ENCODE measurements at regions not wholly inside any gene's neighbourhood (a gene's known extent, or its start where the extent isn't known, plus 50 kb on each side); places are given as distances from the start of the nearest gene placed in this dataset.
"Not testable (repeated sequence)": the region's sequence is repeated elsewhere in the genome, so short reads cannot be mapped to it uniquely, and the experiment has no call there.

DNA sequence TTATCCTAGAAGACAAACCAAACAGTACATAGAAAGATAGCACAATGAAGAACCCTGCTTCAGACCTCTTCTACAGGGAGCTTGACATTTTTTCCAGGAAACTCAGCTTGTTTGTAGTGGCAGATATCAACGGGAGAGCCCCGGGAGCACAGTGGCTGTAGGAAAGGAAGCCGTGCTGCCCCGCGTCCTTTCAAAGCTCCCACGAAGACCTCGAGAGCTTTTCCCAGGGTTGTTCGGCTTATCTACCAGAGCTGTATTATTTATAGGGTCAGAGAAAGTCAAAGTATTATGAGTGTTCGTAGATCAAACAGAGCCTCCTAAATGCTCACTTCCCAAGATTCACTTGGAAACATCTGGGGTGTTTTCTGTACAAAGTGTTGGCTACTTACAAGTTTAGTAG lies 167.1 kb upstream of the COPS8 start:
- Histone ChIP-seq H3K27me3 (no peaks in the 10 kb centered on the region), H3K4me3 (no peak overlapping the region), H3K9me3 (no peaks in the 10 kb centered on the region), H3K27ac (no peak overlapping the region), H3K4me1 (no peaks in the 10 kb centered on the region), H3K36me3 (no peaks in the 10 kb centered on the region)
- DNase-seq (no peak), ATAC-seq (no peak)
- TF ChIP-seq, protein P1, sequence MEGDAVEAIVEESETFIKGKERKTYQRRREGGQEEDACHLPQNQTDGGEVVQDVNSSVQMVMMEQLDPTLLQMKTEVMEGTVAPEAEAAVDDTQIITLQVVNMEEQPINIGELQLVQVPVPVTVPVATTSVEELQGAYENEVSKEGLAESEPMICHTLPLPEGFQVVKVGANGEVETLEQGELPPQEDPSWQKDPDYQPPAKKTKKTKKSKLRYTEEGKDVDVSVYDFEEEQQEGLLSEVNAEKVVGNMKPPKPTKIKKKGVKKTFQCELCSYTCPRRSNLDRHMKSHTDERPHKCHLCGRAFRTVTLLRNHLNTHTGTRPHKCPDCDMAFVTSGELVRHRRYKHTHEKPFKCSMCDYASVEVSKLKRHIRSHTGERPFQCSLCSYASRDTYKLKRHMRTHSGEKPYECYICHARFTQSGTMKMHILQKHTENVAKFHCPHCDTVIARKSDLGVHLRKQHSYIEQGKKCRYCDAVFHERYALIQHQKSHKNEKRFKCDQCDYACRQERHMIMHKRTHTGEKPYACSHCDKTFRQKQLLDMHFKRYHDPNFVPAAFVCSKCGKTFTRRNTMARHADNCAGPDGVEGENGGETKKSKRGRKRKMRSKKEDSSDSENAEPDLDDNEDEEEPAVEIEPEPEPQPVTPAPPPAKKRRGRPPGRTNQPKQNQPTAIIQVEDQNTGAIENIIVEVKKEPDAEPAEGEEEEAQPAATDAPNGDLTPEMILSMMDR (IDR thresholded peaks at IDR 0.05): no peak
- intact Hi-C loops (cut with DNase I): no loop called here

DNA sequence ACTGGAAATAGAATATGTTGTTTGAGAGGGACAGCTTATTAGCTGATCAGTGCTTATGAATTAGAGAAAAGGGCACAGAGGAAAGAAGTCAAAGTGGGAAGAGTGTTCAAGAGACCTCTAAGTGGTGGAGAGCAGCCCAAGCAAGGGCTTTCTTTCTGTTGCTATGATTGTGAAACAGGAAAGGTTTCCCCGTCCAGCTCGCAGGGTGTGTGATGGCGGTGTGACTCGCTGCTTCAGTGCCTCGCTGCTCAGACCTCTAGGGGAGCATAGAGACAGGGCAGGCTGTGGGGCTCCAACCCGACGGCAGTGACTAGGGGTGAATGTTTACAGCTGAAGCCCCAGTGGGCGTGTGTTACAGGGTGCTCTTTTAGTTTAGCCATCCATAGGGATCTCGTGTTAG lies 166.5 kb upstream of the COPS8 start:
- H3K9me3 ChIP-seq: no peaks in the 10 kb centered on the region
- TF ChIP-seq, protein P1 (IDR thresholded peaks at IDR 0.05): no peak
- ATAC-seq: peak; percentile 59
- no peaks in the 10 kb centered on the region for H3K27me3 ChIP-seq
- intact Hi-C loops (cut with DNase I): no loop called here
- no peaks in the 10 kb centered on the region for H3K36me3 ChIP-seq
- no peak for DNase-seq
- H3K4me1 ChIP-seq: no peaks in the 10 kb centered on the region
- H3K27ac ChIP-seq: no peak overlapping the region
- no peak overlapping the region for H3K4me3 ChIP-seq

- H3K36me3 ChIP-seq; H3K4me3 ChIP-seq; H3K27ac ChIP-seq; H3K27me3 ChIP-seq; H3K9me3 ChIP-seq; intact Hi-C loops (cut with DNase I); H3K4me1 ChIP-seq; ATAC-seq; DNase-seq: not testable (repeated sequence)
Observed at GRCh38 chr2:236919801-236920379, 165.8 kb upstream of the COPS8 start.

- TF ChIP-seq, protein P1 (IDR thresholded peaks at IDR 0.05): no peak
- no peak for DNase-seq
Observed at GRCh38 chr2:236922061-236922460, 163.6 kb upstream of the COPS8 start.

GRCh38 chr2:236928380-236929037 lies 157.2 kb upstream of the COPS8 start:
- peak overlapping the region in 1 of 2 donors; percentile 23 for H3K4me3 ChIP-seq
- ATAC-seq: peak; percentile 75
- intact Hi-C loops (cut with DNase I): no loop called here

More at GRCh38 chr2:236922061-236922460, 163.6 kb upstream of the COPS8 start:
- H3K36me3 ChIP-seq: no peaks in the 10 kb centered on the region
- H3K9me3 ChIP-seq: no peaks in the 10 kb centered on the region
- no peaks in the 10 kb centered on the region for H3K27me3 ChIP-seq
- no peak for ATAC-seq
- no peak overlapping the region for H3K27ac ChIP-seq
- no peak overlapping the region for H3K4me3 ChIP-seq
- intact Hi-C loops (cut with DNase I): no loop called here
- H3K4me1 ChIP-seq: no peaks in the 10 kb centered on the region

More at GRCh38 chr2:236928380-236929037, 157.2 kb upstream of the COPS8 start:
- H3K27ac ChIP-seq: peak overlapping the region in 1 of 2 donors; percentile 59
- no peak for DNase-seq
- TF ChIP-seq, protein P1 (IDR thresholded peaks at IDR 0.05): no peak
- no peaks in the 10 kb centered on the region for H3K4me1 ChIP-seq
- no peaks in the 10 kb centered on the region for H3K36me3 ChIP-seq
- no peaks in the 10 kb centered on the region for H3K9me3 ChIP-seq
- H3K27me3 ChIP-seq: peaks cover 0 to 4% of the 10 kb centered on the region in 2 donors

All from left lung (tissue), 4 donors.